ENCODE measurements at regions not wholly inside any gene's neighbourhood (a gene's known extent, or its start where the extent isn't known, plus 50 kb on each side); places are given as distances from the start of the nearest gene placed in this dataset.
A peak's percentile ranks its signal among the peaks of the same experiment; 100 is the strongest.

DNA sequence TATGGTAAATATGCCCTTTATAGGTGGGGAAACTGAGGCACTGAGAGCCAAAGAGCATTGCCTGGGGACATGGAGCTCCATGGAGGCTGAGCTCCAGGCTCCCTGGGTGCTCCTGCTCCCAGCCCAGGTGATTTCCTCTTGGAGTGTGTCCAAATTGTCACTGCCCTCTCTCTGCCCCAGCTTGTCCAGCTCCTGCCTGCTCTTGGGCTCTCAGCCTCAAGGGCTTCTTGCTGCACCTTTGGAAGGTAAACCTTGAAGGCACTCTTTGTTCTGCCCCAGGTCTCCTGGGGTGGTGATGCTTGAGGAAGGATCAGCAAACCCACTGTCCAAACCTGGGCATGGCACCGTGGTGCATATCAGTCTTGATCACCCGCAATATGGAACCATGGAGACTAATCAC is 166.1 kb downstream of the RPS24 start:
- POLR2A ChIA-PET (ENCODE audit: unreplicated experiment), result interaction anchor here (0.6 kb wide), 1 partner anchor 150 kb away, joined by 4 read pairs; no protein-coding TSS in a partner anchor
- CTCF ChIA-PET, result no interaction called here
- Histone ChIP-seq H3K9me3 (ENCODE audit: low read length) (no peaks in the 10 kb centered on the region), H3K79me2 (ENCODE audit: low read length) (no peaks in the 10 kb centered on the region), H3K27ac (ENCODE audit: low read length) (no peak overlapping the region), H3K27me3 (ENCODE audit: low read length) (peaks cover 57% of the 10 kb centered on the region), H3K4me1 (ENCODE audit: insufficient read depth, low read length) (no peaks in the 10 kb centered on the region), H2AFZ (ENCODE audit: low read length) (no peak overlapping the region), H3K4me3 (ENCODE audit: low read length) (no peak overlapping the region), H3K4me2 (ENCODE audit: low read length) (no peak overlapping the region), H3K9me2 (replicated peaks; ENCODE audit: low read length) (no peaks in the 10 kb centered on the region), H3F3A (ENCODE audit: low read length, unreplicated experiment) (no peaks in the 10 kb centered on the region), H3K36me3 (ENCODE audit: low read depth, low read length) (no peaks in the 10 kb centered on the region), H4K20me1 (ENCODE audit: low read length) (no peaks in the 10 kb centered on the region), H3K9ac (ENCODE audit: low read length) (no peak overlapping the region)
- ATAC-seq (no peak), DNase-seq (no peak)
- intact Hi-C loops (cut with micrococcal nuclease), result no loop called here
- no TSS peak for BruUV-seq (replicated peaks)
- TF ChIP-seq EZH2phosphoT487 (IDR thresholded peaks at IDR 0.05; ENCODE audit: borderline replicate concordance, low read length) (no peak), EZH2 (IDR thresholded peaks at IDR 0.05; ENCODE audit: low read length, unreplicated experiment) (no peak)
- TF ChIP-seq, protein P1, sequence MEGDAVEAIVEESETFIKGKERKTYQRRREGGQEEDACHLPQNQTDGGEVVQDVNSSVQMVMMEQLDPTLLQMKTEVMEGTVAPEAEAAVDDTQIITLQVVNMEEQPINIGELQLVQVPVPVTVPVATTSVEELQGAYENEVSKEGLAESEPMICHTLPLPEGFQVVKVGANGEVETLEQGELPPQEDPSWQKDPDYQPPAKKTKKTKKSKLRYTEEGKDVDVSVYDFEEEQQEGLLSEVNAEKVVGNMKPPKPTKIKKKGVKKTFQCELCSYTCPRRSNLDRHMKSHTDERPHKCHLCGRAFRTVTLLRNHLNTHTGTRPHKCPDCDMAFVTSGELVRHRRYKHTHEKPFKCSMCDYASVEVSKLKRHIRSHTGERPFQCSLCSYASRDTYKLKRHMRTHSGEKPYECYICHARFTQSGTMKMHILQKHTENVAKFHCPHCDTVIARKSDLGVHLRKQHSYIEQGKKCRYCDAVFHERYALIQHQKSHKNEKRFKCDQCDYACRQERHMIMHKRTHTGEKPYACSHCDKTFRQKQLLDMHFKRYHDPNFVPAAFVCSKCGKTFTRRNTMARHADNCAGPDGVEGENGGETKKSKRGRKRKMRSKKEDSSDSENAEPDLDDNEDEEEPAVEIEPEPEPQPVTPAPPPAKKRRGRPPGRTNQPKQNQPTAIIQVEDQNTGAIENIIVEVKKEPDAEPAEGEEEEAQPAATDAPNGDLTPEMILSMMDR (conservative IDR thresholded peaks at IDR 0.05; ENCODE audit: low read depth, low read length), result no peak

DNA sequence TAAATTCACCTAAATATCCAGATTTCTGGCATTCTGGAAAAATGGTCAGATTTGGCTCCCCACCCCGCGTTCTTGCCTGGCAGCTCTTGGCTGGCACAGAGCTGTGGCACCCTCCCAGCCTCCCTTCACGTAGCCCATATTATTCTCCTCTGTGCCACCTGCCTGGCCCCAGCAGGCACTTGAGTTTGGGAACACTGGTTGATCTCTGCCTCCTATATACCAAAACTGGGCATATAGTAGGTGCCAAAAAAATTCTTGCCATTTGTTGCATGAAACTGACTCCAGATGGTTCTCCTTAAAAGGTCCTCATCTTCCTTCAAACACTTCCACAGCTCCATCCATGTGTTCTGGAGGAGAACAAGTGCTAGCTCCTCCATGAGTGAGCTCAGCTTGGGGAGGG is 167.0 kb downstream of the RPS24 start:
- ChIA-PET CTCF (no interaction called here), POLR2A (ENCODE audit: unreplicated experiment) (no interaction called here)
- Histone ChIP-seq H3F3A (ENCODE audit: low read length, unreplicated experiment) (no peaks in the 10 kb centered on the region), H3K79me2 (ENCODE audit: low read length) (no peaks in the 10 kb centered on the region), H3K27ac (ENCODE audit: low read length) (no peak overlapping the region), H3K9ac (ENCODE audit: low read length) (no peak overlapping the region), H3K27me3 (ENCODE audit: low read length) (peaks cover 57% of the 10 kb centered on the region), H3K4me2 (ENCODE audit: low read length) (no peak overlapping the region), H3K9me2 (replicated peaks; ENCODE audit: low read length) (no peaks in the 10 kb centered on the region), H4K20me1 (ENCODE audit: low read length) (no peaks in the 10 kb centered on the region), H3K9me3 (ENCODE audit: low read length) (no peaks in the 10 kb centered on the region), H3K4me1 (ENCODE audit: insufficient read depth, low read length) (no peaks in the 10 kb centered on the region), H3K4me3 (ENCODE audit: low read length) (no peak overlapping the region), H2AFZ (ENCODE audit: low read length) (no peak overlapping the region), H3K36me3 (ENCODE audit: low read depth, low read length) (no peaks in the 10 kb centered on the region)
- no TSS peak for BruUV-seq (replicated peaks)
- intact Hi-C loops (cut with micrococcal nuclease), result no loop called here
- ATAC-seq, result no peak
- no peak for DNase-seq
- TF ChIP-seq, protein P1 (conservative IDR thresholded peaks at IDR 0.05; ENCODE audit: low read depth, low read length), result no peak
- no peak for TF ChIP-seq EZH2 (IDR thresholded peaks at IDR 0.05; ENCODE audit: low read length, unreplicated experiment)
- TF ChIP-seq EZH2phosphoT487 (IDR thresholded peaks at IDR 0.05; ENCODE audit: borderline replicate concordance, low read length), result 0 out of 2 replicates have a peak, but pooled peaks have one; percentile 37

DNA sequence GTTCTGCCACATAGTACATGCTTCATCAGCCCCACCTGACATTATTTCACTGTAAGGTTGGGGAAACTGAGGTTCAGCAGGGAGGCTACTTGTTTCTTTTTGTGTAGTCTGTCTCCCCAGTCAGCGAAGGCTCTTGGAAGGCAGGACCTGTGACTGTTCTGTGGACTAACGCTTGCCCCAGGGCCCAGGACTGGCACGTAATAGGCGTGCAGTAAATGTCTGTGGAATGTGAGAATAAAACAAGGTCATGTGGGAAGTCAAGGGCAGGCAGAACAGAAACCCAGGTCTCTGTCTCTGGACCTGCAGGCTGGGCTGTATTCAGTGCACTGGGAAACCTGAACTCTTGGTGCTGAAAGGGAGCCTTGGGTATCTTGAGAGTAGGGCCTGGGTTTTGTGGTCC is 168.7 kb downstream of the RPS24 start:
- H3K27ac ChIP-seq (ENCODE audit: low read length), result no peak overlapping the region
- no peaks in the 10 kb centered on the region for H3K4me1 ChIP-seq (ENCODE audit: insufficient read depth, low read length)
- DNase-seq (no peak), ATAC-seq (0 out of 2 replicates have a peak, but pooled peaks have one; percentile 7)
- H3K9me2 ChIP-seq (replicated peaks; ENCODE audit: low read length), result no peaks in the 10 kb centered on the region
- no peaks in the 10 kb centered on the region for H3K9me3 ChIP-seq (ENCODE audit: low read length)
- no peaks in the 10 kb centered on the region for H3K36me3 ChIP-seq (ENCODE audit: low read depth, low read length)
- H3K4me2 ChIP-seq (ENCODE audit: low read length), result no peak overlapping the region
- H4K20me1 ChIP-seq (ENCODE audit: low read length), result no peaks in the 10 kb centered on the region
- H3K9ac ChIP-seq (ENCODE audit: low read length), result no peak overlapping the region
- H3K4me3 ChIP-seq (ENCODE audit: low read length), result no peak overlapping the region
- ChIA-PET CTCF (interaction anchor here (0.7 kb wide), 1 partner anchor 156 kb away, joined by 4 read pairs; no protein-coding TSS in a partner anchor), POLR2A (ENCODE audit: unreplicated experiment) (interaction anchor here (0.6 kb wide), 1 partner anchor 61 kb away, joined by 5 read pairs; no protein-coding TSS in a partner anchor)
- peaks cover 56% of the 10 kb centered on the region for H3K27me3 ChIP-seq (ENCODE audit: low read length)
- TF ChIP-seq, protein P1 (conservative IDR thresholded peaks at IDR 0.05; ENCODE audit: low read depth, low read length), result no peak
- TF ChIP-seq EZH2phosphoT487 (IDR thresholded peaks at IDR 0.05; ENCODE audit: borderline replicate concordance, low read length), result no peak
- intact Hi-C loops (cut with micrococcal nuclease), result no loop called here
- no peaks in the 10 kb centered on the region for H3K79me2 ChIP-seq (ENCODE audit: low read length)
- H3F3A ChIP-seq (ENCODE audit: low read length, unreplicated experiment), result no peaks in the 10 kb centered on the region
- no TSS peak for BruUV-seq (replicated peaks)
- no peak overlapping the region for H2AFZ ChIP-seq (ENCODE audit: low read length)

All from PC-3 (cell line).